ENCODE measurements at regions not wholly inside any gene's neighbourhood (a gene's known extent, or its start where the extent isn't known, plus 50 kb on each side); places are given as distances from the start of the nearest gene placed in this dataset.

DNA sequence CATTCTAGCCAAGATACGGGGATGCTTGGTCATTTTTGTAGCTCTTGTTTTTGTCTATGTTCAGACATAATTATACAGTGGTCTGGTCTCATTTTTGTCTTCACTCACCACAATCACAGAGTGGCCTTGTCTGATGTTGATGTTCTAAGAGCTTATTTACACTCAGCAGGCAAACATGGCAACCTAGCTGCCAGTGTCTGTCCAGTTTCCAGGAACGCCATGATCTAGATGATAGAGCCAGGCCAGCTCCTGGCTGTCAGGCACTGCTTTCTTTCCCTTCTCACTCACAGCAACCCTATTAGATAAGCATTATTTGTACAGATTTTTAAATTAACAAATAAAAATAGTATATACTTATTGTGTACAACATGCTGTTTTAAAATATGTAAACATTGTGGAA is 98.6 kb upstream of the PHF14 start:
- no peak for TF ChIP-seq POLR2A (IDR thresholded peaks at IDR 0.05)
- TF ChIP-seq CTCF (IDR thresholded peaks at IDR 0.05): no peak
- no peak for TF ChIP-seq POLR2AphosphoS5 (IDR thresholded peaks at IDR 0.05)
- no peak for TF ChIP-seq EP300 (IDR thresholded peaks at IDR 0.05)

All from sigmoid colon (tissue), 4 donors.